Cardiac muscle cell (in vitro differentiated cells and primary cell): ENCODE measurements at regions not wholly inside any gene's neighbourhood (a gene's known extent, or its start where the extent isn't known, plus 50 kb on each side); places are given as distances from the start of the nearest gene placed in this dataset.

Source experiments
- DNase-seq, 2 donors: peaks; one replicate each; pipeline versions ENCODE4 v3.0.0 to v3.0.0-alpha.2; 2010 to 2017; ENCODE audit warnings: low read depth in 1 of 2, low spot score in 1 of 2
- H3K27ac ChIP-seq: fragments of 200-600 bp; sonication (generic); 2 replicates; pipeline ENCODE4 v1.5.1; 2016
- H3K27me3 ChIP-seq: fragments of 200-600 bp; sonication (generic); 2 replicates; pipeline ENCODE4 v1.6.0; 2016; ENCODE audit warnings: control low read depth
- H3K36me3 ChIP-seq: fragments of 200-600 bp; sonication (generic); 2 replicates; pipeline ENCODE4 v1.5.1; 2016; ENCODE audit warnings: control low read depth
- H3K4me1 ChIP-seq: fragments of 200-600 bp; sonication (generic); 2 replicates; pipeline ENCODE4 v1.8.1; 2017; ENCODE audit warnings: low read depth, mild to moderate bottlenecking, mixed run types
- H3K4me3 ChIP-seq: fragments of 200-600 bp; sonication (generic); 2 replicates; pipeline ENCODE4 v1.5.1; 2016; ENCODE audit warnings: mild to moderate bottlenecking
- H3K9me3 ChIP-seq: fragments of 200-600 bp; sonication (generic); 2 replicates; pipeline ENCODE4 v1.5.1; 2017; ENCODE audit warnings: low read depth, mild to moderate bottlenecking, control low read depth
- CTCF ChIP-seq: IDR thresholded peaks from 2 replicates; pipeline ENCODE4 v1.5.1; 2012; ENCODE audit warnings: low read depth, mild to moderate bottlenecking, low read length

GRCh38 chr7:124603066-124603465 lies 162.5 kb downstream of the GPR37 start:
- DNase-seq, result no peak
- Histone ChIP-seq H3K4me1 (no peaks in the 10 kb centered on the region), H3K27me3 (no peaks in the 10 kb centered on the region), H3K36me3 (no peaks in the 10 kb centered on the region), H3K9me3 (no peaks in the 10 kb centered on the region), H3K27ac (no peak overlapping the region), H3K4me3 (no peak overlapping the region)
- TF ChIP-seq CTCF, result no peak

DNA sequence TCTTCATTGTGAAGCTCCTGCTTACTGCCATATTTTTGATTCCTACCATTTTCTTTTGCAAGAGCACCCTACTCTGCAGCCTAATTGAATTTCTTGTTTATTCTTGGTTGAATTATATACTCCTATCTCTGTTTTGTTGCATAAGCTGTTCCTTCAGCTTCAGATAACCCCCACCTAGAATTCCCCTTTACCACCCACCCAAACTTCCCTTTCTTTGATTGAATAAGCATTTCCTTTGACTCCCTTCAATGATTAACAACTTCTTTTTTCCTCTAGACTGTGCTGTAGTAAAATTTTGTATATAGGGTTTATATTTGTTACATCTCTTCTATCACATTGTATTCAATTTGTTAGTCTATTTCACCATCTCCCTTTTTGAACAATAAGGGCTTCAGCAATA lies 168.1 kb downstream of the GPR37 start:
- no peaks in the 10 kb centered on the region for H3K9me3 ChIP-seq
- no peaks in the 10 kb centered on the region for H3K36me3 ChIP-seq
- no peak for TF ChIP-seq CTCF
- no peaks in the 10 kb centered on the region for H3K4me1 ChIP-seq
- H3K27me3 ChIP-seq, result peaks cover 3% of the 10 kb centered on the region
- H3K4me3 ChIP-seq, result no peak overlapping the region
- no peak overlapping the region for H3K27ac ChIP-seq
- no peak for DNase-seq

- no peak overlapping the region for H3K27ac ChIP-seq
- H3K4me1 ChIP-seq, result no peaks in the 10 kb centered on the region
- DNase-seq, result no peak
- H3K9me3 ChIP-seq, result no peaks in the 10 kb centered on the region
- peaks cover 3% of the 10 kb centered on the region for H3K27me3 ChIP-seq
- no peaks in the 10 kb centered on the region for H3K36me3 ChIP-seq
- H3K4me3 ChIP-seq, result no peak overlapping the region
- TF ChIP-seq CTCF, result no peak
These were observed 168.7 kb downstream of the GPR37 start for GRCh38 chr7:124596881-124597280.

DNA sequence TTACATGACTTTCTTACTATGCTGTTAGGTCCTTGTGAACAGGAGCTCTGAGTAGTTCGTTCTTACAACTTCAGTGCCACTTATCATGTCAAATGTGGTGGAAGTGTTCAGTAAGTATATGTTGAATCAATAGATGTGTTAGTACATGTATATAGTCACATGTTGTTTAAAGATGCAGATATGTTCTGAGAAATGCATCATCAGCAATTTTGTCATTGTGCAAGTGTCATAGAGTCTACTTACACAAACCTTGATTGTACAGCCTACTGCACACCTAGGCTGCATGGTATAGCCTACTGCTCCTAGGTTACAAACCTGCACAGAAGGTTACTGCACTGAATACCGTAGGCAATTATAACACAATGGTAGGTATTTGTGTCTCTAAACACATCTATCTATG lies 174.8 kb downstream of the GPR37 start:
- H3K27ac ChIP-seq, result no peak overlapping the region
- H3K4me3 ChIP-seq, result no peak overlapping the region
- DNase-seq, result no peak
- peaks cover 3% of the 10 kb centered on the region for H3K27me3 ChIP-seq
- H3K36me3 ChIP-seq, result no peaks in the 10 kb centered on the region
- no peaks in the 10 kb centered on the region for H3K9me3 ChIP-seq
- no peaks in the 10 kb centered on the region for H3K4me1 ChIP-seq
- TF ChIP-seq CTCF, result no peak

GRCh38 chr7:124577256-124577655 lies 188.3 kb downstream of the GPR37 start:
- Histone ChIP-seq H3K4me3 (no peak overlapping the region), H3K36me3 (no peaks in the 10 kb centered on the region), H3K9me3 (no peaks in the 10 kb centered on the region), H3K27me3 (no peaks in the 10 kb centered on the region), H3K27ac (no peak overlapping the region), H3K4me1 (no peaks in the 10 kb centered on the region)
- DNase-seq, result no peak
- TF ChIP-seq CTCF, result no peak

- Histone ChIP-seq H3K36me3 (no peaks in the 10 kb centered on the region), H3K4me1 (no peaks in the 10 kb centered on the region), H3K4me3 (no peak overlapping the region), H3K27me3 (no peaks in the 10 kb centered on the region), H3K9me3 (no peaks in the 10 kb centered on the region), H3K27ac (no peak overlapping the region)
- DNase-seq, result no peak
- TF ChIP-seq CTCF, result no peak
These were observed 190.4 kb downstream of the GPR37 start for GRCh38 chr7:124575176-124575575.
